Osteoblast (primary cell): ENCODE measurements at regions not wholly inside any gene's neighbourhood (a gene's known extent, or its start where the extent isn't known, plus 50 kb on each side); places are given as distances from the start of the nearest gene placed in this dataset.

Experiments used
- DNase-seq: peaks from one replicate; pipeline ENCODE4 v3.0.0; 2011; ENCODE audit warnings: low spot score, mixed read lengths; ENCODE audit not compliant: insufficient read length; ENCODE audit errors: missing footprints
- H2AFZ ChIP-seq: 2 replicates; pipeline ENCODE4 v1.6.0; 2011; ENCODE audit warnings: mild to moderate bottlenecking, low read length
- H3K27ac ChIP-seq: 2 replicates; pipeline ENCODE4 v1.5.1; 2011; ENCODE audit warnings: mild to moderate bottlenecking, low read depth, low read length, moderate library complexity
- H3K27me3 ChIP-seq: 2 replicates; pipeline ENCODE4 v1.6.0; 2012; ENCODE audit warnings: mild to moderate bottlenecking, control low read depth, inconsistent platforms, low read length, moderate library complexity; ENCODE audit not compliant: insufficient read depth
- H3K36me3 ChIP-seq: 2 replicates; pipeline ENCODE4 v1.5.1; 2011; ENCODE audit warnings: mild to moderate bottlenecking, low read length, control low read depth, moderate library complexity; ENCODE audit not compliant: insufficient read depth
- H3K4me1 ChIP-seq: 2 replicates; pipeline ENCODE4 v1.5.1; 2011; ENCODE audit warnings: mild to moderate bottlenecking, low read length, control low read depth, moderate library complexity; ENCODE audit not compliant: insufficient read depth
- H3K4me2 ChIP-seq: 2 replicates; pipeline ENCODE4 v1.6.0; 2011; ENCODE audit warnings: mild to moderate bottlenecking, low read length; ENCODE audit not compliant: insufficient read depth
- H3K4me3 ChIP-seq: fragments of 200-600 bp; sonication (generic); 3 replicates; pipeline ENCODE4 v1.5.1; 2012; ENCODE audit warnings: mild to moderate bottlenecking, low read length, inconsistent platforms; ENCODE audit not compliant: insufficient read depth
- H3K79me2 ChIP-seq: 2 replicates; pipeline ENCODE4 v1.6.0; 2012; ENCODE audit warnings: mild to moderate bottlenecking, low read length, control low read depth, inconsistent platforms; ENCODE audit not compliant: insufficient read depth
- H3K9me3 ChIP-seq: 2 replicates; pipeline ENCODE4 v1.5.1; 2011; ENCODE audit warnings: low read depth, low read length, control low read depth
- H4K20me1 ChIP-seq: 2 replicates; pipeline ENCODE4 v1.6.0; 2012; ENCODE audit warnings: mild to moderate bottlenecking, low read length, control low read depth; ENCODE audit not compliant: insufficient read depth
- TF ChIP-seq, protein P1 (sequence below): IDR thresholded peaks from 2 replicates; pipeline ENCODE4 v1.5.1; 2011; ENCODE audit warnings: mild to moderate bottlenecking, low read depth, low read length, moderate library complexity; ENCODE audit errors: extremely low read depth

DNA sequence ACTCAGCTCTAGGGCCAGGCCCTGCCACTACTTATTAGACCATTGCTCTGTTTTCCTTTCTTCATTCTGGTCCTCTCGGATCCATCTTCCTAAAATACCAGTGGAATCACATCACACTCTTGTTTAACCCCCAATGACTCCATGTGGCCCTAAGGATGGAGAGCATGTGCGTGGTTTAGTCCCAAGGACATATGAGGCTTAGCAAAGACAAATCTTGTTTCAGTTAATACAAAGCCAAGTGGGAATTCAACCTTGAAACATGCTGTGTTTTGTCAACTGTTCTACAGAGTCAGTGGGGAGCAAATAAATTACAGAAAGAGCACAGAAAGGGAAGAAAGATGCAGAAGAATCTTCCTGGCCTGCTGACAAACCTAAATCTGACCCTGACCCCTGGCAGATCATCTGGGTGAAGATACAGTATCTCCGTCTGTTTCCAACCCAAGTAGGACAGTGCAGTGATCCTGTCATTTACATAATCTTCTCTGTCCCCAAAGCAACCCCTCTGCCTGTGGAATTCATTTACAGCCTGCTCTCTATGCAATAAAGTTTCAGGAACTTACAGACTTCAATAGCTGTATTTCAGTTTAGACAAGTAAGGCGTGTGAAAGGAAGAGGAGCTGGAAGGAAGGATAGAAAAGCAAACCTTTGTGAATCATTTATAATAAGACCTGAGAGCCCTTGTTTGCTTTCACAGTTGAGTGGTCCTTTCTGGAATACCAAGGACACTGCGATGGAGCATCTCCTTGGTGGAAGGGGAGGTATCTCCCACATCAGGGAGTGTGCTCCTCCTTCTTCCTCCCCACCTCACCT is 144.0 kb downstream of the THBS2 start:
- H3K4me3 ChIP-seq, result no peak overlapping the region
- H3K9me3 ChIP-seq, result no peaks in the 10 kb centered on the region
- peaks cover 16% of the 10 kb centered on the region for H3K4me1 ChIP-seq
- H3K27ac ChIP-seq, result no peak overlapping the region
- H3K27me3 ChIP-seq, result no peaks in the 10 kb centered on the region
- no peaks in the 10 kb centered on the region for H3K79me2 ChIP-seq
- no peaks in the 10 kb centered on the region for H4K20me1 ChIP-seq
- TF ChIP-seq, protein P1, sequence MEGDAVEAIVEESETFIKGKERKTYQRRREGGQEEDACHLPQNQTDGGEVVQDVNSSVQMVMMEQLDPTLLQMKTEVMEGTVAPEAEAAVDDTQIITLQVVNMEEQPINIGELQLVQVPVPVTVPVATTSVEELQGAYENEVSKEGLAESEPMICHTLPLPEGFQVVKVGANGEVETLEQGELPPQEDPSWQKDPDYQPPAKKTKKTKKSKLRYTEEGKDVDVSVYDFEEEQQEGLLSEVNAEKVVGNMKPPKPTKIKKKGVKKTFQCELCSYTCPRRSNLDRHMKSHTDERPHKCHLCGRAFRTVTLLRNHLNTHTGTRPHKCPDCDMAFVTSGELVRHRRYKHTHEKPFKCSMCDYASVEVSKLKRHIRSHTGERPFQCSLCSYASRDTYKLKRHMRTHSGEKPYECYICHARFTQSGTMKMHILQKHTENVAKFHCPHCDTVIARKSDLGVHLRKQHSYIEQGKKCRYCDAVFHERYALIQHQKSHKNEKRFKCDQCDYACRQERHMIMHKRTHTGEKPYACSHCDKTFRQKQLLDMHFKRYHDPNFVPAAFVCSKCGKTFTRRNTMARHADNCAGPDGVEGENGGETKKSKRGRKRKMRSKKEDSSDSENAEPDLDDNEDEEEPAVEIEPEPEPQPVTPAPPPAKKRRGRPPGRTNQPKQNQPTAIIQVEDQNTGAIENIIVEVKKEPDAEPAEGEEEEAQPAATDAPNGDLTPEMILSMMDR, result no peak
- no peak for DNase-seq
- H3K4me2 ChIP-seq, result no peak overlapping the region
- no peaks in the 10 kb centered on the region for H3K36me3 ChIP-seq
- H2AFZ ChIP-seq, result no peak overlapping the region

DNA sequence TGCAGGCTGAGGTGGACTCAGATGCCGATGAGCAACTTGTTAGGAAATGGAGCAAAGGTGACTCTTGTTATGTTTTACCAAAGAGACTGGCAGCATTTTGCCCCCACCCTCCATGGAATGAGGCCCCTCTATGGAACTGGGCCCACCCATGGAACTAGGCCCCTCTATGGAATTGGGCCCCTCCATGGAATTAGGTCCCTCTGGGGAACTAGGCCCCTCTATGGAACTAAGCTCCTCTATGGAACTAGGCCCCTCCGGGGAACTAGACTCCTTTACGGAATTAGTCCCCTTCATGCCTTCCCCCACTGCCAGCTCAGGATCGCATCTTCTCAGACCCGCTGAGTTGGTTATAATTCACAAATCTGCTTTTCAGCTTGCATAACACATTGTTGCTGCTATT is 144.9 kb downstream of the THBS2 start:
- H3K27ac ChIP-seq, result no peak overlapping the region
- no peak for DNase-seq
- no peaks in the 10 kb centered on the region for H3K9me3 ChIP-seq
- H3K4me3 ChIP-seq, result no peak overlapping the region
- no peaks in the 10 kb centered on the region for H4K20me1 ChIP-seq
- H3K36me3 ChIP-seq, result no peaks in the 10 kb centered on the region
- TF ChIP-seq, protein P1, result no peak
- peaks cover 16% of the 10 kb centered on the region for H3K4me1 ChIP-seq
- H3K79me2 ChIP-seq, result no peaks in the 10 kb centered on the region
- H3K27me3 ChIP-seq, result no peaks in the 10 kb centered on the region
- no peak overlapping the region for H2AFZ ChIP-seq
- no peak overlapping the region for H3K4me2 ChIP-seq

DNA sequence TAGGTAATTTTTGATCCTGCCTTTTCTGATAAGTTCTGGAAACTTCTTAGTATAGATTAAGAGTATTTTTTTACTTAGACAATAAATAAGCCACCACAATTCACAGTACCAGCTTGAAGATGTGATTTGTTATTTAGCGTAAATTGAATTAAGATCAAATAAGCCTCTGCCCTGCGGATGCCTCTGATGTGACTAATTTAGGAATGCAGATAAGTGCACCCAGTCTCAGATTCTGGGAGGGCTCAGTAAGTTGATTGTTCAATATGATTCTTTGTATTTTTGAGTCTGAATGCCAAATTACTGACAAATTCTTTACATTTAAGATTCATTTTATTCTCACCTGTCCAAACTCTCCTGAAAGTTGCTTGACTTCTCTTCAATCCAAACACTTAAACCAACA is 147.5 kb downstream of the THBS2 start:
- no peak overlapping the region for H2AFZ ChIP-seq
- H4K20me1 ChIP-seq, result no peaks in the 10 kb centered on the region
- no peaks in the 10 kb centered on the region for H3K9me3 ChIP-seq
- TF ChIP-seq, protein P1, result no peak
- no peaks in the 10 kb centered on the region for H3K27me3 ChIP-seq
- no peak for DNase-seq
- peak overlapping the region; percentile 24 for H3K4me2 ChIP-seq
- peak overlapping the region; percentile 46 for H3K27ac ChIP-seq
- H3K4me3 ChIP-seq, result no peak overlapping the region
- H3K79me2 ChIP-seq, result no peaks in the 10 kb centered on the region
- H3K36me3 ChIP-seq, result no peaks in the 10 kb centered on the region
- H3K4me1 ChIP-seq, result peaks cover 23% of the 10 kb centered on the region

DNA sequence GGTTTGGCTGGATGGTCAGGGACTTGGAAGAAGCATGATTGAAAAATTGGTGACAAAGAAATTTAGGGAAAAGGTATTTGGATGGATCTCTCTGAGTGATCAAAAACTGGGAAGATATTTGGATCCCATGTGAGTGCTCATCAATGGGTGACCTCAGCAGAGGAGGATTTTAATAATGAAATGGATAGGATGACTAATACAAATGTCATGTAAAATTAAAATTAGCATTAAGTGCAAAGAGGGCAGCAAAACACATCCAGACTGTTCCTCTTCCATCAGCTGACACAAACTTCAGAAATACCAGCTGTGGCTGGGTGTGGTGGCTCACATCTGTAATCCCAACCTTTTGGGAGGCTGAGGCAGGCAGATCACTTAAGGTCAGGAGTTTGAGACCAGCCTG is 151.7 kb downstream of the THBS2 start:
- no peaks in the 10 kb centered on the region for H3K36me3 ChIP-seq
- TF ChIP-seq, protein P1, result no peak
- peaks cover 47% of the 10 kb centered on the region for H3K4me1 ChIP-seq
- H4K20me1 ChIP-seq, result no peaks in the 10 kb centered on the region
- no peaks in the 10 kb centered on the region for H3K27me3 ChIP-seq
- no peak for DNase-seq
- H3K4me3 ChIP-seq, result no peak overlapping the region
- H3K9me3 ChIP-seq, result no peaks in the 10 kb centered on the region
- H3K27ac ChIP-seq, result peak overlapping the region; percentile 98
- no peak overlapping the region for H2AFZ ChIP-seq
- H3K4me2 ChIP-seq, result no peak overlapping the region
- H3K79me2 ChIP-seq, result no peaks in the 10 kb centered on the region
